ENCODE measurements at regions not wholly inside any gene's neighbourhood (a gene's known extent, or its start where the extent isn't known, plus 50 kb on each side); places are given as distances from the start of the nearest gene placed in this dataset.

- DNase-seq = no peak
These were observed 389.3 kb upstream of the PCDH9 start for GRCh38 chr13:67619351-67619994.

- DNase-seq = no peak
These were observed 384.4 kb upstream of the PCDH9 start for GRCh38 chr13:67614579-67614978.

- no peak for DNase-seq
These were observed 383.9 kb upstream of the PCDH9 start for GRCh38 chr13:67614013-67614412.

GRCh38 chr13:67588607-67589006, 358.5 kb upstream of the PCDH9 start:
- no peak for DNase-seq

- no peak for DNase-seq
These were observed 347.2 kb upstream of the PCDH9 start for GRCh38 chr13:67577361-67577760.

GRCh38 chr13:67574320-67575233, 344.4 kb upstream of the PCDH9 start:
- DNase-seq = no peak

GRCh38 chr13:67568205-67568604, 338.1 kb upstream of the PCDH9 start:
- no peak for DNase-seq

- DNase-seq = peak; percentile 52
These were observed 327.6 kb upstream of the PCDH9 start for GRCh38 chr13:67557642-67558241.

- no peak for DNase-seq
These were observed 327.0 kb upstream of the PCDH9 start for GRCh38 chr13:67557118-67557517.

GRCh38 chr13:67554746-67555452, 324.8 kb upstream of the PCDH9 start:
- no peak for DNase-seq

GRCh38 chr13:67554286-67554685, 324.1 kb upstream of the PCDH9 start:
- DNase-seq = peak; percentile 75

- no peak for DNase-seq
These were observed 319.2 kb upstream of the PCDH9 start for GRCh38 chr13:67549331-67549730.

- DNase-seq = no peak
These were observed 308.8 kb upstream of the PCDH9 start for GRCh38 chr13:67538906-67539305.

- DNase-seq = peak; percentile 9
These were observed 290.8 kb upstream of the PCDH9 start for GRCh38 chr13:67520886-67521285.

GRCh38 chr13:67519356-67519755, 289.2 kb upstream of the PCDH9 start:
- no peak for DNase-seq

GRCh38 chr13:67518785-67519184, 288.6 kb upstream of the PCDH9 start:
- no peak for DNase-seq

- DNase-seq = no peak
These were observed 285.8 kb upstream of the PCDH9 start for GRCh38 chr13:67515895-67516294.

GRCh38 chr13:67509018-67509417, 278.9 kb upstream of the PCDH9 start:
- no peak for DNase-seq

- peak; percentile 30 for DNase-seq
These were observed 278.1 kb upstream of the PCDH9 start for GRCh38 chr13:67508275-67508674.

- DNase-seq = no peak
These were observed 276.3 kb upstream of the PCDH9 start for GRCh38 chr13:67506407-67506806.

- no peak for DNase-seq
These were observed 275.2 kb upstream of the PCDH9 start for GRCh38 chr13:67505376-67505775.

- DNase-seq = no peak
These were observed 268.8 kb upstream of the PCDH9 start for GRCh38 chr13:67498948-67499347.

- peak; percentile 85 for DNase-seq
These were observed 263.7 kb upstream of the PCDH9 start for GRCh38 chr13:67493835-67494234.

Data from hematopoietic multipotent progenitor cell treated with erythropoietin and hydrocortisone succinate and interleukin-3 and kit ligand, for 6 days (in vitro differentiated cells).